HG02678 (cell line): ENCODE measurements at regions not wholly inside any gene's neighbourhood (a gene's known extent, or its start where the extent isn't known, plus 50 kb on each side); places are given as distances from the start of the nearest gene placed in this dataset.

Experiments
- ATAC-seq: cut with Tn5 transposase; IDR thresholded peaks from one replicate; pipeline ENCODE4 v1.9.1; 2021; ENCODE audit warnings: mild to moderate bottlenecking, moderate library complexity; ENCODE audit not compliant: unreplicated experiment

DNA sequence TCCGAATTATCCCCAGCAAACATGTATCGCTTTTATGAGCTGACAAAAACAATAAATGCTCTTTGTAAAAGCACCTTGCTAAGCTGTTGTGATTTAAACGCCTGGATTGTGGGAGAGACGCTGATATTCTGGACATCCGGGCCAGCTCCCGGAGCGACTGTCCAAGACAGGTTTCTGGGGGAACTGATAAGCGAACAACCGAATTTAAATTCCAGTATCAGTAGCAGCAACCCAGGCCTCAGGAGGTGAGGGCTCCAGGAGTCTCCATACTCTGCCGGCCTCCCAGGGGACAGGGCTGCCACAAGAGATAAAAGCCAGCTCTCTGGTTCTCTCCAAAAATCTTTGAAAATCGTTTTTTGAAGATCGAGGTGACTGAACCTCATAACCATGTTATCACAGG, 50.3 kb upstream of the VSTM2B start:
- no peak for ATAC-seq
